Endometrium (tissue), 2 donors: ENCODE measurements at regions not wholly inside any gene's neighbourhood (a gene's known extent, or its start where the extent isn't known, plus 50 kb on each side); places are given as distances from the start of the nearest gene placed in this dataset.
"Not testable (repeated sequence)": the region's sequence is repeated elsewhere in the genome, so short reads cannot be mapped to it uniquely, and the experiment has no call there.

Experiments
- FAIRE-seq: peaks from 2 replicates; lab custom pipeline; 2012; peaks lifted over from hg19 to GRCh38; lab: Jason Lieb, UNC
- donor health status: control.
- donor health status: control.

GRCh38 chr16:72596373-72596772 lies 424.4 kb upstream of the PMFBP1 start:
- FAIRE-seq: no peak

- FAIRE-seq: no peak
Observed at GRCh38 chr16:72590151-72590937, 418.4 kb upstream of the PMFBP1 start.

- FAIRE-seq: no peak
Observed at GRCh38 chr16:72588551-72588950, 416.6 kb upstream of the PMFBP1 start.

GRCh38 chr16:72578061-72578460 lies 406.1 kb upstream of the PMFBP1 start:
- not testable (repeated sequence) for FAIRE-seq

GRCh38 chr16:72576189-72576588 lies 404.2 kb upstream of the PMFBP1 start:
- no peak for FAIRE-seq

GRCh38 chr16:72569677-72570076 lies 397.7 kb upstream of the PMFBP1 start:
- no peak for FAIRE-seq

- no peak for FAIRE-seq
Observed at GRCh38 chr16:72568502-72568901, 396.5 kb upstream of the PMFBP1 start.

GRCh38 chr16:72566174-72566573 lies 394.2 kb upstream of the PMFBP1 start:
- FAIRE-seq: no peak

- FAIRE-seq: no peak
Observed at GRCh38 chr16:72565106-72565505, 393.2 kb upstream of the PMFBP1 start.

- peak; percentile 4 for FAIRE-seq
Observed at GRCh38 chr16:72560617-72561016, 388.7 kb upstream of the PMFBP1 start.

GRCh38 chr16:72558501-72558900 lies 386.5 kb upstream of the PMFBP1 start:
- no peak for FAIRE-seq

GRCh38 chr16:72554935-72555334 lies 383.0 kb upstream of the PMFBP1 start:
- no peak for FAIRE-seq

- no peak for FAIRE-seq
Observed at GRCh38 chr16:72552654-72553053, 380.7 kb upstream of the PMFBP1 start.

GRCh38 chr16:72551649-72552048 lies 379.7 kb upstream of the PMFBP1 start:
- no peak for FAIRE-seq

- FAIRE-seq: no peak
Observed at GRCh38 chr16:72549878-72550277, 377.9 kb upstream of the PMFBP1 start.

GRCh38 chr16:72542102-72542501 lies 370.1 kb upstream of the PMFBP1 start:
- no peak for FAIRE-seq

- FAIRE-seq: no peak
Observed at GRCh38 chr16:72537664-72538063, 365.7 kb upstream of the PMFBP1 start.

GRCh38 chr16:72536723-72537435 lies 364.9 kb upstream of the PMFBP1 start:
- no peak for FAIRE-seq

GRCh38 chr16:72532906-72533410 lies 361.0 kb upstream of the PMFBP1 start:
- FAIRE-seq: no peak

GRCh38 chr16:72530434-72530833 lies 358.5 kb upstream of the PMFBP1 start:
- no peak for FAIRE-seq

- no peak for FAIRE-seq
Observed at GRCh38 chr16:72523087-72523486, 351.1 kb upstream of the PMFBP1 start.

GRCh38 chr16:72517154-72517553 lies 345.2 kb upstream of the PMFBP1 start:
- FAIRE-seq: no peak

GRCh38 chr16:72511171-72511570 lies 339.2 kb upstream of the PMFBP1 start:
- FAIRE-seq: no peak
